DND-41 (cell line): ENCODE measurements at regions not wholly inside any gene's neighbourhood (a gene's known extent, or its start where the extent isn't known, plus 50 kb on each side); places are given as distances from the start of the nearest gene placed in this dataset.
"Not testable (repeated sequence)": the region's sequence is repeated elsewhere in the genome, so short reads cannot be mapped to it uniquely, and the experiment has no call there.

Experiments used
- ATAC-seq: fragments of 200-7000 bp; cut with Tn5 transposase; 3 replicates; pipeline ENCODE4 v1.9.1; 2021; ENCODE audit warnings: low read depth; ENCODE audit not compliant: insufficient read depth
- DNase-seq: peaks from one replicate; pipeline ENCODE4 v3.0.0-alpha.2; 2020
- H2AFZ ChIP-seq: 2 replicates; pipeline ENCODE4 v1.6.0; 2012; ENCODE audit warnings: low read depth, low read length
- H3K27ac ChIP-seq: 2 replicates; pipeline ENCODE4 v1.5.1; 2012; ENCODE audit warnings: low read length, inconsistent platforms
- H3K27me3 ChIP-seq: fragments of 200-600 bp; sonication (generic); 2 replicates; pipeline ENCODE4 v1.6.0; 2012; ENCODE audit warnings: low read length, mild to moderate bottlenecking, inconsistent platforms; ENCODE audit not compliant: insufficient read depth, poor library complexity
- H3K36me3 ChIP-seq: 2 replicates; pipeline ENCODE4 v1.5.1; 2012; ENCODE audit warnings: low read length, inconsistent platforms; ENCODE audit not compliant: insufficient read depth
- H3K4me1 ChIP-seq: 2 replicates; pipeline ENCODE4 v1.5.1; 2012; ENCODE audit warnings: mild to moderate bottlenecking, low read length; ENCODE audit not compliant: insufficient read depth
- H3K4me2 ChIP-seq: 2 replicates; pipeline ENCODE4 v1.6.0; 2012; ENCODE audit warnings: mild to moderate bottlenecking, moderate library complexity, low read length, inconsistent platforms; ENCODE audit not compliant: insufficient read depth
- H3K4me3 ChIP-seq, 2 experiments: fragments of 200-600 bp in 1 of 2; shearing (Covaris generic) in 1 of 2; 2 replicates each; pipeline ENCODE4 v1.5.1; 2012 to 2016; ENCODE audit warnings: inconsistent platforms in 2 of 2, low read length in 2 of 2, mild to moderate bottlenecking in 2 of 2, low read depth in 1 of 2, moderate library complexity in 1 of 2
- H3K79me2 ChIP-seq: 2 replicates; pipeline ENCODE4 v1.6.0; 2012; ENCODE audit warnings: low read length, inconsistent platforms; ENCODE audit not compliant: insufficient read depth
- H3K9ac ChIP-seq: 2 replicates; pipeline ENCODE4 v1.6.0; 2012; ENCODE audit warnings: low read depth, mild to moderate bottlenecking, inconsistent platforms, low read length, moderate library complexity
- H3K9me3 ChIP-seq: 2 replicates; pipeline ENCODE4 v1.5.1; 2012; ENCODE audit warnings: low read length, moderate library complexity, mild to moderate bottlenecking, inconsistent platforms; ENCODE audit not compliant: insufficient read depth, severe bottlenecking
- H4K20me1 ChIP-seq: 2 replicates; pipeline ENCODE4 v1.6.0; 2012; ENCODE audit warnings: low read length; ENCODE audit not compliant: insufficient read depth
- CTCF ChIP-seq: IDR thresholded peaks from 2 replicates; pipeline ENCODE4 v1.5.1; 2012; ENCODE audit warnings: borderline replicate concordance, low read length, moderate library complexity, mild to moderate bottlenecking; ENCODE audit not compliant: poor library complexity, severe bottlenecking; ENCODE audit errors: extremely low read depth
- EZH2 ChIP-seq: IDR thresholded peaks from 3 replicates; pipeline ENCODE4 v1.6.1; 2012; ENCODE audit warnings: borderline replicate concordance, low read depth, mild to moderate bottlenecking, moderate library complexity, low read length, inconsistent platforms; ENCODE audit not compliant: severe bottlenecking

GRCh38 chr5:179405054-179405416 is 59.8 kb upstream of the ADAMTS2 start:
- no peak for ATAC-seq
- no peaks in the 10 kb centered on the region for H3K36me3 ChIP-seq
- H3K4me2 ChIP-seq: no peak overlapping the region

GRCh38 chr5:179404321-179405053 is 59.2 kb upstream of the ADAMTS2 start:
- Histone ChIP-seq H3K27me3 (no peaks in the 10 kb centered on the region), H3K9ac (no peak overlapping the region), H3K27ac (no peak overlapping the region), H2AFZ (no peak overlapping the region), H4K20me1 (no peaks in the 10 kb centered on the region), H3K9me3 (peaks cover 13% of the 10 kb centered on the region), H3K4me2 (no peak overlapping the region), H3K36me3 (no peaks in the 10 kb centered on the region), H3K79me2 (no peaks in the 10 kb centered on the region), H3K4me1 (no peaks in the 10 kb centered on the region), H3K4me3 (no peak overlapping the region)
- no peak for TF ChIP-seq EZH2
- peak; percentile 21 for TF ChIP-seq CTCF
- DNase-seq (no peak), ATAC-seq (no peak)

More at GRCh38 chr5:179405054-179405416, 59.8 kb upstream of the ADAMTS2 start:
- Histone ChIP-seq H3K4me1 (no peaks in the 10 kb centered on the region), H3K27ac (no peak overlapping the region), H2AFZ (no peak overlapping the region), H3K27me3 (no peaks in the 10 kb centered on the region), H4K20me1 (no peaks in the 10 kb centered on the region), H3K79me2 (no peaks in the 10 kb centered on the region), H3K9ac (no peak overlapping the region), H3K9me3 (peaks cover 9% of the 10 kb centered on the region), H3K4me3 (no peak overlapping the region)
- no peak for DNase-seq
- TF ChIP-seq CTCF (no peak), EZH2 (no peak)

GRCh38 chr5:179403426-179404147 is 58.3 kb upstream of the ADAMTS2 start:
- no peak overlapping the region for H3K27ac ChIP-seq
- H3K36me3 ChIP-seq: no peaks in the 10 kb centered on the region
- no peak overlapping the region for H3K4me2 ChIP-seq
- H3K79me2 ChIP-seq: no peaks in the 10 kb centered on the region
- H3K27me3 ChIP-seq: no peaks in the 10 kb centered on the region
- no peak for TF ChIP-seq EZH2
- no peak for TF ChIP-seq CTCF
- H3K9ac ChIP-seq: no peak overlapping the region
- DNase-seq (no peak), ATAC-seq (no peak)
- H4K20me1 ChIP-seq: no peaks in the 10 kb centered on the region
- H3K4me1 ChIP-seq: no peaks in the 10 kb centered on the region
- H3K4me3 ChIP-seq: no peak overlapping the region
- peaks cover 21% of the 10 kb centered on the region for H3K9me3 ChIP-seq
- H2AFZ ChIP-seq: no peak overlapping the region

- H4K20me1 ChIP-seq, H3K4me3 ChIP-seq, H2AFZ ChIP-seq, H3K27me3 ChIP-seq, H3K4me1 ChIP-seq, H3K36me3 ChIP-seq, H3K79me2 ChIP-seq, ATAC-seq, H3K9ac ChIP-seq, DNase-seq, H3K4me2 ChIP-seq, H3K27ac ChIP-seq: not testable (repeated sequence)
- peaks cover 22% of the 10 kb centered on the region for H3K9me3 ChIP-seq
Observed at GRCh38 chr5:179400435-179400834, 55.2 kb upstream of the ADAMTS2 start.
